ENCODE measurements at regions not wholly inside any gene's neighbourhood (a gene's known extent, or its start where the extent isn't known, plus 50 kb on each side); places are given as distances from the start of the nearest gene placed in this dataset.

DNA sequence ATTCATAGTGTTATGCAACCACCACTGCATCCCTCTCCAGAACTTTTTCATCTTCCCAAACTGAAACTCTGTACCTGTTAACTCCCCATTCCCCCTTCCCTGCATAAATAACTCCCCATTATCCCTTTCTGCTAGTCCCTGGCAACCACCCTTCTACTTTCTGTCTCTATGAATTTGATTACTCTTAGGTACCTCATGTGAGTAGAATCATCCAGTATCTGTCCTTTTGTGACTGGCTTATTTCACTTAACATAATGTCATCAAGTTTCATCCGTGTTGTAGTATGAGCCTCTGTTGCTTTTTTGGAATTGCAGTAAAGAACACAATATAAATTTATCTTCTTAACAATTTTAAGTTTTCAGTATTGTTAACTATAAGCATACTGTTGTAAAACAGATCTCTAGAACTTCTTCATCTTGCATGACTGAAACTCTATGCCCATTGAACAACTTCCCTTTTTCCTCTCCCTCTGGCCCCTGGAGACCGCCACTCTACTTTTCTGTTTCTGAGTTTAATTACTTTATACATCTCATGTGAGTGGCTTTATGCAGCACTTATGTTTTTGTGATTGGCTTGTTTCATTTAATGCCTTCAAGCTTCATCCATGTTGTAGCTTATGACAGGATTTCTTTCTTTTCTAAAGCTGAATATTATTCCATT lies 87.3 kb upstream of the ABCC4 start:
- TF ChIP-seq, protein P1, sequence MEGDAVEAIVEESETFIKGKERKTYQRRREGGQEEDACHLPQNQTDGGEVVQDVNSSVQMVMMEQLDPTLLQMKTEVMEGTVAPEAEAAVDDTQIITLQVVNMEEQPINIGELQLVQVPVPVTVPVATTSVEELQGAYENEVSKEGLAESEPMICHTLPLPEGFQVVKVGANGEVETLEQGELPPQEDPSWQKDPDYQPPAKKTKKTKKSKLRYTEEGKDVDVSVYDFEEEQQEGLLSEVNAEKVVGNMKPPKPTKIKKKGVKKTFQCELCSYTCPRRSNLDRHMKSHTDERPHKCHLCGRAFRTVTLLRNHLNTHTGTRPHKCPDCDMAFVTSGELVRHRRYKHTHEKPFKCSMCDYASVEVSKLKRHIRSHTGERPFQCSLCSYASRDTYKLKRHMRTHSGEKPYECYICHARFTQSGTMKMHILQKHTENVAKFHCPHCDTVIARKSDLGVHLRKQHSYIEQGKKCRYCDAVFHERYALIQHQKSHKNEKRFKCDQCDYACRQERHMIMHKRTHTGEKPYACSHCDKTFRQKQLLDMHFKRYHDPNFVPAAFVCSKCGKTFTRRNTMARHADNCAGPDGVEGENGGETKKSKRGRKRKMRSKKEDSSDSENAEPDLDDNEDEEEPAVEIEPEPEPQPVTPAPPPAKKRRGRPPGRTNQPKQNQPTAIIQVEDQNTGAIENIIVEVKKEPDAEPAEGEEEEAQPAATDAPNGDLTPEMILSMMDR (conservative IDR thresholded peaks at IDR 0.05; ENCODE audit: low read length), result no peak
- no peak for TF ChIP-seq EZH2phosphoT487 (IDR thresholded peaks at IDR 0.05; ENCODE audit: borderline replicate concordance, low read depth, low read length)
